B cell (primary cell): ENCODE measurements at regions not wholly inside any gene's neighbourhood (a gene's known extent, or its start where the extent isn't known, plus 50 kb on each side); places are given as distances from the start of the nearest gene placed in this dataset.

Source experiments
- EZH2 ChIP-seq: IDR thresholded peaks from 2 replicates; pipeline ENCODE4 v1.6.1; 2012; ENCODE audit warnings: borderline replicate concordance, low read depth, mild to moderate bottlenecking, moderate library complexity, low read length; ENCODE audit not compliant: insufficient read depth, poor library complexity, severe bottlenecking
- TF ChIP-seq, protein P1 (sequence below): fragments of 200-600 bp; IDR thresholded peaks from one replicate; pipeline ENCODE4 v1.8.0; 2022; ENCODE audit warnings: antibody characterized with exemption, mild to moderate bottlenecking

DNA sequence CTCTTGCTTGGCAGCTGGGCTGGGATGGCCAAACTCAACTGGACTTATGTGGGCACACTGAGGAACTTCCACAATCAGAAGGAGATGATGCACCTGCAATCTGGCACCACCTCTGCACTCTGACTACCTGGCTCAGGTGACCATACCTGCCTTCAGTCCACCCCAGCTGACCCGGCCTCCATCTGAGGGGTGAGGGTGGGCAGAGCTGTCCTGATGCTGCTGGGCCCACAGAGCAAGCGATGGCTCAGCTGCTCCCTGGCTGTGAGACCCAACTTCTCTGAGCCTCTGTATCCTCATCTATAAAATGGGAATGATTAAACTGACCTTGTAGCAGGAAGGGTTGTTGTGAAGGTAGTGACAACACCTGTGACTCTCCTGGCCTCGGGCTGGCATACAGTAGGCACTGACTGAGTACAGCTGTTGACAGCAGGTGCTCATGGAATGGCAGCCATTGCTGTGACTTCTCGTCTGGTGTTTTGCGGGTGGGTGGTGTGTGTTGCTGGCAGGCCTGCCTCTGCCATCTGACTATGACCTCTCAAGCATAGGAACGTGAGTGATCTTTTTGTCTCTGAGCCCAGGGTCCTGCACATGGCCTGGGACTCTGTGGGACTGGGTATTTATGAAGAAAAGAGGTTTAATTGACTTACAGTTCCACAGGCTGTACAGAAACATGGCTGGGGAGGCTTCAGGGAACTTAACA is 438.5 kb downstream of the PTPRU start:
- TF ChIP-seq, protein P1, sequence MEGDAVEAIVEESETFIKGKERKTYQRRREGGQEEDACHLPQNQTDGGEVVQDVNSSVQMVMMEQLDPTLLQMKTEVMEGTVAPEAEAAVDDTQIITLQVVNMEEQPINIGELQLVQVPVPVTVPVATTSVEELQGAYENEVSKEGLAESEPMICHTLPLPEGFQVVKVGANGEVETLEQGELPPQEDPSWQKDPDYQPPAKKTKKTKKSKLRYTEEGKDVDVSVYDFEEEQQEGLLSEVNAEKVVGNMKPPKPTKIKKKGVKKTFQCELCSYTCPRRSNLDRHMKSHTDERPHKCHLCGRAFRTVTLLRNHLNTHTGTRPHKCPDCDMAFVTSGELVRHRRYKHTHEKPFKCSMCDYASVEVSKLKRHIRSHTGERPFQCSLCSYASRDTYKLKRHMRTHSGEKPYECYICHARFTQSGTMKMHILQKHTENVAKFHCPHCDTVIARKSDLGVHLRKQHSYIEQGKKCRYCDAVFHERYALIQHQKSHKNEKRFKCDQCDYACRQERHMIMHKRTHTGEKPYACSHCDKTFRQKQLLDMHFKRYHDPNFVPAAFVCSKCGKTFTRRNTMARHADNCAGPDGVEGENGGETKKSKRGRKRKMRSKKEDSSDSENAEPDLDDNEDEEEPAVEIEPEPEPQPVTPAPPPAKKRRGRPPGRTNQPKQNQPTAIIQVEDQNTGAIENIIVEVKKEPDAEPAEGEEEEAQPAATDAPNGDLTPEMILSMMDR, result no peak
- no peak for TF ChIP-seq EZH2
